ENCODE measurements at regions not wholly inside any gene's neighbourhood (a gene's known extent, or its start where the extent isn't known, plus 50 kb on each side); places are given as distances from the start of the nearest gene placed in this dataset.
"Not testable (repeated sequence)": the region's sequence is repeated elsewhere in the genome, so short reads cannot be mapped to it uniquely, and the experiment has no call there.

DNA sequence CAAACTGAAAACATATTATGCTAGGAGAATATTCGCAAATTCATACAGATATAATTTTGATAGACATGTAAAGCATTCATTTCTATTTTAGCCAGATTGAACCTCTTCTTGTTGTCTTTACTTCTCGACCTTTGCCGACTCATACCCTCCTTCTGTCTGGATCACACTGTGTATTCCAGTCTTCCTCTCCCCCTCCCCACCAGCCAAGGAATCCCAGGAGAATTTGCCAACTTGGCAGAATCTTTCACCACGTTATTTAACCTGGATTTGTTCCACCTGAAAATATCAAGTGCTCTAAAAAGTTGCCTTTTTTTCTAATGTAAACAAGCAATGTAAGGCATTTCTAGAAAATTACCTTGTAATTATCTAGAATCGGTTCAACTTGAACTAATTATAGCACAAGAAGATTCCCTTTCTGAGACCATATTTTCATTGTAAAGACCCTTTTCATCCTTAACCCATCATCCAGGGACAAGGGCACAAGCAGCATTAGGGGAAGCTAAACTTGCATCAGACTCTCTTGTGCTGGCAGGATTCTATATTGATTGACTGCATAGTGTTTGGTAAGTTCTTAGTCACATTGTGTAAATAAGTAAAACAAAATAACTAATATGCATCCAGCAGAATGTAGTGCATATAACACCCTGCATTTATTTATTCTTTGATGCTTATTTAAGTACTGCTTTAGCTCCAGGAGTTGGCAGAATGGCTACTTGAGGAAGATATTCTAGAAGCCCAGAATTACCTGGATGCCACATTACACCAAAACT, 1328.7 kb upstream of the NXPH2 start:
- FAIRE-seq (no peak), DNase-seq (ENCODE audit: insufficient read length, low spot score) (no peak)
- no peak for TF ChIP-seq POLR2A (IDR thresholded peaks at IDR 0.05; ENCODE audit: low read depth, low read length)

DNA sequence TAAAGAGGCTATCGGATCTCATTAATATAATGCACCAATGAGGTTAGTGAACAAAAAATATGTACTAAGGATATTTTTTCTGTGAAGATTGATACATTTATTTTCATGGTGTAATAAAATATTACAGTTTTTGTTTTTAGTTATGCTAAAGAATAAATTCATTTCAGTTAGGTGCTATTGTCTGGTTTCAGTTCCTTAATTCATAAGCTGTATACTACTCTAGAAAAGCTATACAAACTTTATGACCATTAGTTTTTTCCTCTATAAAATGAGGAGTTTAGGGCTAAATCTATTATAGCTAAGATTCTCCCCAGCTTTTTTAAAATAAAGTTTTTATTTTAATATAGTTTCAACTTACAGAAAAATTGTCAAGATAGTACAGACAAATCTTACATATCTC, 1311.7 kb upstream of the NXPH2 start:
- no peak for FAIRE-seq
- no peak for TF ChIP-seq POLR2A (IDR thresholded peaks at IDR 0.05; ENCODE audit: low read depth, low read length)
- DNase-seq (ENCODE audit: insufficient read length, low spot score) = no peak

- TF ChIP-seq POLR2A (IDR thresholded peaks at IDR 0.05; ENCODE audit: low read depth, low read length) = no peak
- FAIRE-seq = no peak
These were observed 1306.8 kb upstream of the NXPH2 start for GRCh38 chr2:140086964-140087363.

GRCh38 chr2:140085674-140086073, 1305.5 kb upstream of the NXPH2 start:
- DNase-seq (ENCODE audit: insufficient read length, low spot score) = no peak
- no peak for FAIRE-seq
- TF ChIP-seq POLR2A (IDR thresholded peaks at IDR 0.05; ENCODE audit: low read depth, low read length) = no peak

More at GRCh38 chr2:140086964-140087363, 1306.8 kb upstream of the NXPH2 start:
- no peak for DNase-seq (ENCODE audit: insufficient read length, low spot score)

DNA sequence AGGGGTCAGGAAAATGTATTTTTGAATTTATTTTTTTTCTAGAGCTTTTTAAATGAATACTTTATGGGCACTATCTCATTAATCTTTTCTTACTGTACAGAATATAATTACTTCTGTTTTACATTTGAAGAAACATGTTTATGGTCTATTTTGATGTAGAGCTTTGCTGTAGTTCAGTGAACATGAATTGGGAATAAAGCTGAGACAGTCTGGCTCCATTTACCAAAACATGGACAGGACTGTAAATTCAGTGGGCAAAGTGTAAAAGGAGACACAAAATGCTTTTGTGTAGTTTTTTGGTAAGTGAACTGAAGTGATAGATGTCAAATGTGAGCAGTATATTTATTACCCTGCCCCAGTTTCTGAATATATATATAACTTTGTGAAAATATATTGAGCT, 1298.8 kb upstream of the NXPH2 start:
- TF ChIP-seq POLR2A (IDR thresholded peaks at IDR 0.05; ENCODE audit: low read depth, low read length) = no peak
- DNase-seq (ENCODE audit: insufficient read length, low spot score) (no peak), FAIRE-seq (no peak)

DNA sequence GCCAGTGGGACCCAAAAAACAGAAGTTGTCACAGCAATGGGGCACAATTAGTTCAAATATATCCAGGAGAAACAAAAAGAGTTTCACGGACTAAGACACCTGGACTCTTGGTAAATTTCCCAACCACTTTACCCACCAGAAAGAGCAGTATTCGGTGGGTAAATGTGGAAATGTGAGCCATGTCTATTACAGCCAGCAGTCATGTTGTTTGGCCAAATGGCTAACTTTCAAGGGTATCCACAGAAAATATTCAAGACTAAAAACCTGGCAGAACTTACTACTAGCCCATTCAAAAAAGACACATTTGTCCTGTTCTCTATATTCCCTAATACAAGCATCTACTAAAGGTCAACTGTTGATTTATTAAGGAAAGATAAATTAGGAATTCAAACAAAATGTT, 1296.0 kb upstream of the NXPH2 start:
- no peak for FAIRE-seq
- DNase-seq (ENCODE audit: insufficient read length, low spot score) = no peak
- no peak for TF ChIP-seq POLR2A (IDR thresholded peaks at IDR 0.05; ENCODE audit: low read depth, low read length)

GRCh38 chr2:140073763-140074162, 1293.6 kb upstream of the NXPH2 start:
- not testable (repeated sequence) for DNase-seq (ENCODE audit: insufficient read length, low spot score); FAIRE-seq

- DNase-seq (ENCODE audit: insufficient read length, low spot score) (no peak), FAIRE-seq (no peak)
- TF ChIP-seq POLR2A (IDR thresholded peaks at IDR 0.05; ENCODE audit: low read depth, low read length) = no peak
These were observed 1287.5 kb upstream of the NXPH2 start for GRCh38 chr2:140067661-140068060.

GRCh38 chr2:140064243-140064642, 1284.1 kb upstream of the NXPH2 start:
- TF ChIP-seq POLR2A (IDR thresholded peaks at IDR 0.05; ENCODE audit: low read depth, low read length) = no peak
- DNase-seq (ENCODE audit: insufficient read length, low spot score) (no peak), FAIRE-seq (no peak)

GRCh38 chr2:140063356-140063755, 1283.2 kb upstream of the NXPH2 start:
- DNase-seq (ENCODE audit: insufficient read length, low spot score) (no peak), FAIRE-seq (no peak)
- no peak for TF ChIP-seq POLR2A (IDR thresholded peaks at IDR 0.05; ENCODE audit: low read depth, low read length)

- DNase-seq (ENCODE audit: insufficient read length, low spot score) (no peak), FAIRE-seq (no peak)
These were observed 1281.0 kb upstream of the NXPH2 start for GRCh38 chr2:140061240-140061639.

DNA sequence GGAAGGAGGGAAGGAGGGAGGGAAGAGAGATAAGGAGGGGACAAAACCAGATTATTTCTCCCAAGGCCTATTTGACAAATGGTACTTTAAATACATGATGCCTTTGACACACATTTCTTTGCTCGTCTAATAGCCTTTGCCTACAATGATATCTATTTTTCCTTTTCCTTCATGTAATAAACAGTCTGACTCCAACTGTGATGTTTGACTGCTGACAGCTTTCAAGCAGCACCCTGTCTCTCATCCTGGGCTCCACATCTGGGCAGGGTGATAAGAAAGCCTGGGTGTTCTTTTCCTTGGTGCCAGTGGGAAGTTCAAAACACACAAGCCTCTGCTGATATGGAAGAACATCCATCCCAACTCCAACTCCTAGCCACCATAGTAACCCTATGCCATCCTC, 1277.7 kb upstream of the NXPH2 start:
- FAIRE-seq (no peak), DNase-seq (ENCODE audit: insufficient read length, low spot score) (no peak)
- no peak for TF ChIP-seq POLR2A (IDR thresholded peaks at IDR 0.05; ENCODE audit: low read depth, low read length)

More at GRCh38 chr2:140061240-140061639, 1281.0 kb upstream of the NXPH2 start:
- TF ChIP-seq POLR2A (IDR thresholded peaks at IDR 0.05; ENCODE audit: low read depth, low read length) = no peak

DNA sequence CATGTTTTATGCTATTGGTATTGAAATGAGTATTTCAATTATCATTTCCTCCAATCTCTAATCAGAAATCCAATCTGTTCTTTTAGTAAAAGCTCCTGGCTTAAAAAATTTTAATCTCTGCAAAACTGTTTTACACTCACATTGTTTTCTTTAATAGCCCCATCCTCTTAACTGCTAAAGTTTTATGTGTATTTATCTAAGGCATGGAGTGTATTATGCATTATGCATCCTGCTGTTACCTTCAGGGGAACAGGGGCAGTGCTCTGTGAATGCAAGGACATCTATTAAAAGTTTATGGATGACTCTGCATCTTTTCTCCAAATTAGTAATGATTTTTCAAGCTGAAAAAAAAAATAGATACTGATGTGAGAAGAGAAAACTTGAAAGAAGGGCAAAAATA, 1261.6 kb upstream of the NXPH2 start:
- no peak for TF ChIP-seq POLR2A (IDR thresholded peaks at IDR 0.05; ENCODE audit: low read depth, low read length)
- DNase-seq (ENCODE audit: insufficient read length, low spot score) (no peak), FAIRE-seq (no peak)

- FAIRE-seq = no peak
- DNase-seq (ENCODE audit: insufficient read length, low spot score) = no peak
- TF ChIP-seq POLR2A (IDR thresholded peaks at IDR 0.05; ENCODE audit: low read depth, low read length) = no peak
These were observed 1261.0 kb upstream of the NXPH2 start for GRCh38 chr2:140041239-140041638.

- FAIRE-seq (no peak), DNase-seq (ENCODE audit: insufficient read length, low spot score) (no peak)
- no peak for TF ChIP-seq POLR2A (IDR thresholded peaks at IDR 0.05; ENCODE audit: low read depth, low read length)
These were observed 1253.4 kb upstream of the NXPH2 start for GRCh38 chr2:140033638-140034037.
